Panc1 (cell line): ENCODE measurements at regions not wholly inside any gene's neighbourhood (a gene's known extent, or its start where the extent isn't known, plus 50 kb on each side); places are given as distances from the start of the nearest gene placed in this dataset.

ENCODE experiments used
- ATAC-seq: fragments of 200-7000 bp; cut with Tn5 transposase; 2 replicates; pipeline ENCODE4 v1.9.1; 2020; ENCODE audit warnings: mild to moderate bottlenecking, moderate library complexity
- BruUV-seq: library from RNA; stranded (reverse); fragments of 400-500 nt; replicated peaks from 2 replicates; lab custom pipeline; 2021; lab: Mats Ljungman, UMichigan
- CTCF ChIA-PET: fragments of 300-600 bp; sonication (Branson Sonifier 250); formaldehyde crosslinking; loops from one replicate; lab custom pipeline; 2022; ENCODE audit warnings: antibody characterized with exemption; lab: Charles Lee
- POLR2A ChIA-PET: fragments of 300-600 bp; sonication (Branson Sonifier 250); formaldehyde crosslinking; loops from one replicate; lab custom pipeline; 2022; ENCODE audit warnings: antibody characterized with exemption; lab: Charles Lee
- DNase-seq: peaks from one replicate; pipeline ENCODE4 v3.0.0-alpha.2; 2010; ENCODE audit warnings: low read depth, low spot score
- H3K27ac ChIP-seq: 2 replicates; pipeline ENCODE4 v1.5.1; 2011; ENCODE audit warnings: mild to moderate bottlenecking, low read length, inconsistent platforms
- H3K27me3 ChIP-seq: fragments of 200-500 bp; sonication (Bioruptor generic); 2 replicates; pipeline ENCODE4 v1.6.0; 2014; ENCODE audit warnings: low read length, inconsistent platforms; ENCODE audit not compliant: control insufficient read depth, insufficient read depth
- H3K36me3 ChIP-seq: fragments of 200-500 bp; sonication (Bioruptor generic); 2 replicates; pipeline ENCODE4 v1.5.1; 2014; ENCODE audit warnings: inconsistent platforms, mild to moderate bottlenecking, low read length, moderate library complexity; ENCODE audit not compliant: control insufficient read depth, insufficient read depth
- H3K4me1 ChIP-seq: 2 replicates; pipeline ENCODE4 v1.5.1; 2011; ENCODE audit warnings: inconsistent platforms, mild to moderate bottlenecking, low read length, moderate library complexity; ENCODE audit not compliant: control insufficient read depth, insufficient read depth
- H3K4me3 ChIP-seq, 2 experiments: 2 replicates each; pipeline ENCODE4 v1.5.1; 2011 to 2012; ENCODE audit warnings: low read depth in 2 of 2, low read length in 2 of 2, mild to moderate bottlenecking in 2 of 2, inconsistent platforms in 1 of 2, moderate library complexity in 1 of 2
- H3K9me3 ChIP-seq: fragments of 200-500 bp; sonication (Bioruptor generic); 2 replicates; pipeline ENCODE4 v1.5.1; 2014; ENCODE audit warnings: low read depth, mild to moderate bottlenecking, inconsistent platforms, low read length, moderate library complexity; ENCODE audit not compliant: control insufficient read depth, insufficient read depth
- POLR2AphosphoS5 ChIP-seq: IDR thresholded peaks from 2 replicates; pipeline ENCODE4 v1.6.1; 2012; ENCODE audit warnings: mild to moderate bottlenecking, low read depth, low read length, moderate library complexity
- SIN3A ChIP-seq: IDR thresholded peaks from 2 replicates; pipeline ENCODE4 v1.6.1; 2012; ENCODE audit warnings: low read depth, mild to moderate bottlenecking, low read length, moderate library complexity, borderline replicate concordance; ENCODE audit not compliant: insufficient read depth
- TCF7L2 ChIP-seq: IDR thresholded peaks from 2 replicates; pipeline ENCODE4 v1.6.1; 2011; ENCODE audit warnings: mild to moderate bottlenecking, low read depth, low read length, inconsistent platforms
- in situ Hi-C: cut with HindIII; loops from 2 replicates; pipeline ENCODE4 v1.10.0; 2016; ENCODE audit warnings: low sequenced_read_pairs, low pct_unique_long_range_greater_than_20kb
- intact Hi-C: fragments of 100-400 bp; cut with micrococcal nuclease; formaldehyde crosslinking; loops from one replicate; pipeline ENCODE4 v1.10.0; 2022; ENCODE audit not compliant: unreplicated experiment
- TF ChIP-seq, protein P1 (sequence below), 2 experiments: IDR thresholded peaks; 2 replicates each; pipeline ENCODE4 v1.6.1; 2011 to 2012; ENCODE audit warnings: low read depth in 2 of 2, control low read depth in 1 of 2, low read length in 1 of 2, mild to moderate bottlenecking in 1 of 2, moderate library complexity in 1 of 2; ENCODE audit not compliant: insufficient read depth in 1 of 2
- TF ChIP-seq, protein P2 (sequence below): fragments of 450-650 bp; IDR thresholded peaks from 2 replicates; pipeline ENCODE4 v1.5.1; 2017; ENCODE audit warnings: mild to moderate bottlenecking

- no peak overlapping the region for H3K4me3 ChIP-seq
- DNase-seq: no peak
- intact Hi-C loops (no loop called here), in situ Hi-C loops (no loop called here)
- no peaks in the 10 kb centered on the region for H3K9me3 ChIP-seq
- H3K27me3 ChIP-seq: no peaks in the 10 kb centered on the region
- BruUV-seq: no TSS peak
- CTCF ChIA-PET: no interaction called here
- TF ChIP-seq, protein P1, sequence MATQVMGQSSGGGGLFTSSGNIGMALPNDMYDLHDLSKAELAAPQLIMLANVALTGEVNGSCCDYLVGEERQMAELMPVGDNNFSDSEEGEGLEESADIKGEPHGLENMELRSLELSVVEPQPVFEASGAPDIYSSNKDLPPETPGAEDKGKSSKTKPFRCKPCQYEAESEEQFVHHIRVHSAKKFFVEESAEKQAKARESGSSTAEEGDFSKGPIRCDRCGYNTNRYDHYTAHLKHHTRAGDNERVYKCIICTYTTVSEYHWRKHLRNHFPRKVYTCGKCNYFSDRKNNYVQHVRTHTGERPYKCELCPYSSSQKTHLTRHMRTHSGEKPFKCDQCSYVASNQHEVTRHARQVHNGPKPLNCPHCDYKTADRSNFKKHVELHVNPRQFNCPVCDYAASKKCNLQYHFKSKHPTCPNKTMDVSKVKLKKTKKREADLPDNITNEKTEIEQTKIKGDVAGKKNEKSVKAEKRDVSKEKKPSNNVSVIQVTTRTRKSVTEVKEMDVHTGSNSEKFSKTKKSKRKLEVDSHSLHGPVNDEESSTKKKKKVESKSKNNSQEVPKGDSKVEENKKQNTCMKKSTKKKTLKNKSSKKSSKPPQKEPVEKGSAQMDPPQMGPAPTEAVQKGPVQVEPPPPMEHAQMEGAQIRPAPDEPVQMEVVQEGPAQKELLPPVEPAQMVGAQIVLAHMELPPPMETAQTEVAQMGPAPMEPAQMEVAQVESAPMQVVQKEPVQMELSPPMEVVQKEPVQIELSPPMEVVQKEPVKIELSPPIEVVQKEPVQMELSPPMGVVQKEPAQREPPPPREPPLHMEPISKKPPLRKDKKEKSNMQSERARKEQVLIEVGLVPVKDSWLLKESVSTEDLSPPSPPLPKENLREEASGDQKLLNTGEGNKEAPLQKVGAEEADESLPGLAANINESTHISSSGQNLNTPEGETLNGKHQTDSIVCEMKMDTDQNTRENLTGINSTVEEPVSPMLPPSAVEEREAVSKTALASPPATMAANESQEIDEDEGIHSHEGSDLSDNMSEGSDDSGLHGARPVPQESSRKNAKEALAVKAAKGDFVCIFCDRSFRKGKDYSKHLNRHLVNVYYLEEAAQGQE (IDR thresholded peaks at IDR 0.05; ENCODE audit: insufficient read depth in 1 of 2, low read depth in 2 of 2, low read length in 1 of 2): no peak
- TF ChIP-seq TCF7L2 (no peak), SIN3A (no peak)
- TF ChIP-seq, protein P2, sequence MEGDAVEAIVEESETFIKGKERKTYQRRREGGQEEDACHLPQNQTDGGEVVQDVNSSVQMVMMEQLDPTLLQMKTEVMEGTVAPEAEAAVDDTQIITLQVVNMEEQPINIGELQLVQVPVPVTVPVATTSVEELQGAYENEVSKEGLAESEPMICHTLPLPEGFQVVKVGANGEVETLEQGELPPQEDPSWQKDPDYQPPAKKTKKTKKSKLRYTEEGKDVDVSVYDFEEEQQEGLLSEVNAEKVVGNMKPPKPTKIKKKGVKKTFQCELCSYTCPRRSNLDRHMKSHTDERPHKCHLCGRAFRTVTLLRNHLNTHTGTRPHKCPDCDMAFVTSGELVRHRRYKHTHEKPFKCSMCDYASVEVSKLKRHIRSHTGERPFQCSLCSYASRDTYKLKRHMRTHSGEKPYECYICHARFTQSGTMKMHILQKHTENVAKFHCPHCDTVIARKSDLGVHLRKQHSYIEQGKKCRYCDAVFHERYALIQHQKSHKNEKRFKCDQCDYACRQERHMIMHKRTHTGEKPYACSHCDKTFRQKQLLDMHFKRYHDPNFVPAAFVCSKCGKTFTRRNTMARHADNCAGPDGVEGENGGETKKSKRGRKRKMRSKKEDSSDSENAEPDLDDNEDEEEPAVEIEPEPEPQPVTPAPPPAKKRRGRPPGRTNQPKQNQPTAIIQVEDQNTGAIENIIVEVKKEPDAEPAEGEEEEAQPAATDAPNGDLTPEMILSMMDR: no peak
- no peak overlapping the region for H3K27ac ChIP-seq
- no peaks in the 10 kb centered on the region for H3K36me3 ChIP-seq
- POLR2A ChIA-PET: interaction anchor here (0.6 kb wide), 1 partner anchor 26 kb away, joined by 3 read pairs; no protein-coding TSS in a partner anchor
- no peak for ATAC-seq
- no peaks in the 10 kb centered on the region for H3K4me1 ChIP-seq
Observed at GRCh38 chr12:87930033-87930432, 99.2 kb downstream of the C12orf50 start.

DNA sequence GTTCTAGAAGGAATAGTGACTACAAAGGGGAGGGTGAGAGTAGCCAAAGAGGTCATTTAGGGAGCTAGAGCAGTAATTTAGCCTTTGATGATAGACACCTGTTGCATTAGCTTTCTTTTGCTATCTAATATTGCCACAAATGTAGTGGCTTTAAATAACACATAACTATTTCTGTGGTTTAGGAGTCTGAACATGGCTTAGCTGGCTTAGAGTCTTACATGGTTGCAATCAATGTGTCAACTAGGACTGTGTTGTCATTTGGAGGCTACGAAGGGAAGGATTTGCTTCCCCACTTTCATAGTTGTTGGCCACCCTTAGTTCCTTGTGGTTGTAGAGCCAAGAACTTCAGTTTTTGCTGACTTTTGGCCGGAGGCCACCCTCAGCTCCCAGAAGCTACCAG lies 99.9 kb downstream of the C12orf50 start:
- Histone ChIP-seq H3K9me3 (no peaks in the 10 kb centered on the region), H3K4me3 (no peak overlapping the region), H3K4me1 (no peaks in the 10 kb centered on the region), H3K27ac (no peak overlapping the region), H3K27me3 (no peaks in the 10 kb centered on the region), H3K36me3 (no peaks in the 10 kb centered on the region)
- intact Hi-C loops: no loop called here
- no TSS peak for BruUV-seq
- no peak for ATAC-seq
- in situ Hi-C loops: no loop called here
- ChIA-PET POLR2A (no interaction called here), CTCF (no interaction called here)
- TF ChIP-seq TCF7L2: no peak
- TF ChIP-seq, protein P1 (IDR thresholded peaks at IDR 0.05; ENCODE audit: insufficient read depth in 1 of 2, low read depth in 2 of 2, low read length in 1 of 2): no peak
- no peak for TF ChIP-seq SIN3A
- TF ChIP-seq, protein P2: no peak
- no peak for TF ChIP-seq POLR2AphosphoS5
- DNase-seq: no peak
